GM21786 (cell line): ENCODE measurements at regions not wholly inside any gene's neighbourhood (a gene's known extent, or its start where the extent isn't known, plus 50 kb on each side); places are given as distances from the start of the nearest gene placed in this dataset.

ENCODE experiments used
- ATAC-seq: cut with Tn5 transposase; IDR thresholded peaks from one replicate; pipeline ENCODE4 v1.9.1; 2021; ENCODE audit not compliant: unreplicated experiment

- ATAC-seq, result no peak
Measured at GRCh38 chr10:3631701-3632330, 153.2 kb downstream of the KLF6 start.

DNA sequence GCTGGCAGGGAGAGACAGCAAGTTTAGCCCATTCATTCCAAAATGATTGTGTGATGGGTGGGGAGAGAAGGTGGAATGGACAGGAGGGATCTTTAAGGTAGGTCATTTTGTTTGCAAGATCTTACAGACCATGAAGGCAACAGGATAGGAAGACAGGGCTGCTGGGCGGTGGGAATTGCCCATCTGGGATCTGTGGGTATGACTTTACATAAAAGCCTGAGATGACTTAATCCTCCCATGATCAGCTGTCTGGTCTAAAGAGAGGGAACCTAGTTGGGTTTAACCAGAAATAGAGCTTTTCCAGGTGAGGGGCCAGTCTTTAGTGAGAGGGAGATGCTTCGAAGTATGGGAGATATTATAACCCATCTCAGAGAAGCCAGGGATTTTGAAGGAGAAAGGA lies 153.7 kb downstream of the KLF6 start:
- ATAC-seq, result no peak

DNA sequence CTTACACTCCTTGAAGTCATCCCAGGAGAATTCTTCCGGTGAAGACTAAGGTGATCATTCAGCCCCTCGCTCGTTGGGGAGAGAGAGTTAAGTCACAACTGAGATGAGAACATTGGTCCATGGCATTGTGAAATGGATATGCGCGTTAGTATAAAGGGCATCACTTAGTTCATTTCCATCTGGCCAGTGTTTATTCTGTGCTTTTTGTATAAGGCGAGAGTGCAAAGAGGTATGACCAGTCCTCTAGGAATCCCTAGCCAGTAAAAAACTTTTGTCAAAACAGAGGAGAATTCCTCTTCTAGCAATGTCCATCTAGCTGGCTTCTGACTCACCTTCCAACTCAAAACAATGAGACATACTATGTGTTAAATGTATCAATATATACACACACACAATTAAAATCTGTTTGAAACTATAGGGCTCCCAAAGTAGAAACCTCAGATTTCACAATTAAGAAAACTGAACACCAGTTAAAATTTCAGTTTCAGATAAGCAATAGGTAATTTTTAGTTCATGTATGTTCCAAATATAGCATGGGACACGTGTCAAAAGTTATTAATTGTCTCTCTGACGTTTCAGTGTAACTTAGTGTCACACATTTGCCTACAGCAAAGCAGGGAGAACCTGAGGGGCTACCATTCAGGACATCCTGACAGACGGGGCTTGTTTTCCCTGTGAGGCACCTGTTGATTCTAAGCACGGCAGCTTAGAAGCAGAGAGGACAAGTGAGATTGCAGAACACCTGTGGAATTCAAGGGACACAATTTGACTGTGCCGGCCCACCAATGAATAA lies 158.9 kb downstream of the KLF6 start:
- peak; percentile 66 for ATAC-seq

- ATAC-seq, result no peak
Measured at GRCh38 chr10:3624367-3624766, 160.6 kb downstream of the KLF6 start.

GRCh38 chr10:3623746-3624145 lies 161.3 kb downstream of the KLF6 start:
- peak; percentile 30 for ATAC-seq

DNA sequence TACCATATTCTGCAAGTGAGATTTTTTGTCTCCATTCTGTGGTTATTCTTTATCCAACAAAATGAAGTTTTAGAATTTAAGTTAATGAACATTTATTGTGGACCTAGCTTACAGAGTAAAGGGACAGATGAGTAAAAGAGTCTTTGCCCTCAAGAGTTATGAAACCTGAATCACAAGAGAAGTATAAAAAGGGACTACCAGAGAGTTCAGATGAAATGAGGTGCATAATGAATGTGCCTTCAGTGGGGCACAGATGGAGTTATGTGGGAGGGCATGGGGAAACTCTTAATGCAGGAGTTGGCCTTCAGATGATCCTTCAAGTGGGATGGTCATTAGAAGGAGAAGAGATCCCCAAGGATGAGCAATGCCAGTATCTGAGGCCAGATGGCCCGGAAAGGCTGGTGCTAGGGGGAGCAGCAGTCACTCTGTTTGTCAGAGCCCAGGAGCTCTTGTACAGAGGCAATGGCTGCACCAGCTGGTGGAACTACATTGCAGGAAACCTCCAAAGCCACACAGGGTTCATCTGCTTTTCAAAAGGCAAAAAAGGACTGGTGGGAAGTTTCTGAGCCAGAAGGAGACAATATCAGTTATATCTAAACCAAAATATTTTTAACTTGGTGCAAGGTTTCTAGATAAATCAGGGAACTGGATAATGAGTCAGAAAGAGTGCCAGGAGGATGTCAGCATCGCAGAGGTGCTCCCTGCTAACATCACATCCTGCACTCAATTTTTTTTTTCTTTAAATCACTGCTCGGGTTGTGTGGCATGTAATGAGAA lies 162.0 kb downstream of the KLF6 start:
- ATAC-seq, result peak; percentile 44

DNA sequence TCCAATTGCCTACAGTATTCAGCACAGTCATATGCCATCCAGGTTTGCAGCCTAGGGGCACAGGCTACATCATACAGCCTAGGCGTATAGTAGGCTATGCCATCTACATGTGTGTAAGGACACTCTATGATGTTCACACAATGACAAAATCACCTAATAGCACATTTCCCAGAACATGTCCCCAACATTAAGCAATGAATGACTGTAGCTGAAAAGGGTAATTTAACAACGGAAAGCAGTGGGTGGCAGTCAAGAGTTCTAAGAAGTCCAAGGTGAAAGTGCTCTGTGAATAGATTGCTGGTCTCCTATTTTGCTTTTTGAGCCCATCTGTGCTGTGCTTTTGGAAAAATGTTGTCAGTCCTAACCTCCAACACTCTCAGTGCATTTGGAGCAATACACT lies 162.6 kb downstream of the KLF6 start:
- no peak for ATAC-seq

DNA sequence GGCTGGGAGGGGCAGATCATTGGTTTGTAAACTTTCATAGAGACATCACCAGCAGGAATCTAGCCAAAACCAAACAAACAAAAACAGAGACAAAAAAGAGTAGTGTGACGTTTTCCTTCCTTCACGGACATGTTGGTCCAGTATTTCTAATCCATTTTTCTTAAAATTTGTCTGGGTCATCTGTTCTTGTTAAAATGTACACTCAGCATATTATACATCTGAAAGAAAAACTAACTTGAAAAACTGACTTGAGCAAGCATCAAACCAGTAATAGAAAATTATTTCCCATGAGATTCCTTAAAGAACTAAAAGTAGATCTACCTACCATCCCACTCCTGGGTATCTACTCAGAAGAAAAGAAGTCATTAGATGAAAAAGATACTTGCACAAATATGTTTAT lies 164.2 kb downstream of the KLF6 start:
- no peak for ATAC-seq

GRCh38 chr10:3619241-3619640 lies 165.8 kb downstream of the KLF6 start:
- ATAC-seq, result no peak

DNA sequence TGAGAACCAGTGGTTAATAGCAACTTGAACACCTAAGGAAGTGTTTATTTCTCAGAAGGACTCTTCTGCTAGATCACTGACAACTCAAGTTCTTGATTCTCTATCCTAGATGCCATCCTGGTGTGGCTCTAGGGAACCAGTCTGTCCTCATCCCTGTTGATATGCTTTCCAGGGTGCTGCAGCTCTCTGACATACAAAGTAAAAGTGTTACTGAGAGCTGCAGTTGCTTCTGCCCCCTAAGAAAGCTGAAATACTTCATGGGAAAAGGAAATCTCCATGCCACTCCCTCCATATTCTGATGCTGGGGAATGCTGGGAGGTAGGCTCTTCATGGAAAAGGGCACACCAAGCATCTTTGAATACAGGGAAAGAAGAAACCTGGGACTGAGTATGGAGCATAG lies 168.1 kb downstream of the KLF6 start:
- ATAC-seq, result no peak

- ATAC-seq, result no peak
Measured at GRCh38 chr10:3613318-3613717, 171.7 kb downstream of the KLF6 start.

- no peak for ATAC-seq
Measured at GRCh38 chr10:3612183-3613001, 172.6 kb downstream of the KLF6 start.

DNA sequence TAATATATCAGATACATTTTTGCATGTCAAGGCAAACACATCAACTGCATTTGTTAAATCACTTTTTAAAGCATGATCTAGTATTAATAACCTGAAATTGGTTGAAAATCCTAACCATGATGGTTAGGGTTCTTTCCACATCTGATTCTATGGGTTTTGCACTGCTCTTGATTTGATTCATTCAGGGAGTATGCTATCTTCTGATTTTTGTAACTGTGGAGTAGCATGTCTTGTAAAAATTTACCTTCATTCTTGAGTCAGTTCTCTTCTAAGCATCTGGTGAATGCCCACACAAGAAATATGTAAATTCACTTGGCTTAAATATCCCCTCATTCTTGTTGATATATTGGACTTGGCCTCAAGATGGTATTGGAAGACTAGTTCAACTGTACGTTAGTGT lies 178.7 kb downstream of the KLF6 start:
- ATAC-seq, result no peak

- ATAC-seq, result no peak
Measured at GRCh38 chr10:3605882-3606281, 179.1 kb downstream of the KLF6 start.

DNA sequence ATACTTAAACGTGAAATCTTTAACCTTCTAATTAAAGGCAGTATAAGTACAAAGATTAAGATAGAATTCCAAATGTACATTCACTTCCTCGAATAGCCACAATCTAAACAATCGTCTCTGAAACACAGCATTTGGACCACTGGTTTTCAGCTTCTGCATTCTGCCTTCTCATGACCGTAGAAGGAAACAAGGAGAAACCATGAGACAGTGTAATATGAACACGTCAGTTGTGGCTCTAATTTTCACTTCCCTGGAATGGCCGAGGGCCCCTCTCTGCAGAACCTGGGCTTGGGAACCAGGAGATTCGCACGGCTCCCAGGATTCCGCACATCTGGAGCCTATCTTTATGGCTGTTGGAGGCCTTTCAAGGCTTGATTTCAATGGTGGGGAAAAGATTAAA lies 189.3 kb downstream of the KLF6 start:
- no peak for ATAC-seq

DNA sequence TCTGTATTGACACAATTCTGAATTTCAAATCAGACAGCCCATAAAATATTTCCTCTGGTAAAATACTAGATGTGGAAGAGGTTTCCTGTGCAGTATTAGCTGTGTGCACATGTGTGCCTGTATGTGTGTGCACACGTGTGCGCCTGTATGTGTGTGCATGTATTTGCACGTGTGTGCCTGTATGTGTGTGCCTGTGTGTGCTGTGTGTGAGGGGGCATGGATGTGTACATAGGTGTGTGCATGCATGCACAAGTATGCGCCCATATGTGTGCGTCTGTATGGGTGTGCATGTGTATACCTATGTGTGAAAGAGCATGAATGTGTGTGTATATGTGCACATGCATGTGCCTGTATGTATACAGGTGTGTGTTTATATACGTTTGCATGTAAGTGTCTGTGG lies 191.4 kb downstream of the KLF6 start:
- ATAC-seq, result no peak

- ATAC-seq, result no peak
Measured at GRCh38 chr10:3592424-3592823, 192.6 kb downstream of the KLF6 start.

GRCh38 chr10:3588816-3589215 lies 196.2 kb downstream of the KLF6 start:
- no peak for ATAC-seq

DNA sequence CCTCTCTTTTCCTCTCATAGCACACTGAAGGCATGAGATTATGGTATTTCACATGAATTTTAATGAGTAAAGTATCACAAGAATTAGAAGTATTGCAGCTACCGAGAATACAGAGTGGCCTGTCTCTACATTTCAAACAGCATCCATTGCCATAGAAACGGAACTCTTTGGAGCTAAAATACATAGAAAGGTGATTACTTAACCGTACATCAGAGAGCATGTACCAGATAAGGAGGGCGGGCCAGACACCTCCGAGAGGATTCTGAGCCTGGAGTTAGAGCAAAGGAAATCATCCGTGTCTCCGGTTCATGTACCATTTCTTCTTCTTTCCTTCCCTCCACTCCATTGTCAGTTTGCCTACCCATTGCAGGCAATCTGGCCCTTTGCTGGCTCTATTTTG lies 196.7 kb downstream of the KLF6 start:
- no peak for ATAC-seq

DNA sequence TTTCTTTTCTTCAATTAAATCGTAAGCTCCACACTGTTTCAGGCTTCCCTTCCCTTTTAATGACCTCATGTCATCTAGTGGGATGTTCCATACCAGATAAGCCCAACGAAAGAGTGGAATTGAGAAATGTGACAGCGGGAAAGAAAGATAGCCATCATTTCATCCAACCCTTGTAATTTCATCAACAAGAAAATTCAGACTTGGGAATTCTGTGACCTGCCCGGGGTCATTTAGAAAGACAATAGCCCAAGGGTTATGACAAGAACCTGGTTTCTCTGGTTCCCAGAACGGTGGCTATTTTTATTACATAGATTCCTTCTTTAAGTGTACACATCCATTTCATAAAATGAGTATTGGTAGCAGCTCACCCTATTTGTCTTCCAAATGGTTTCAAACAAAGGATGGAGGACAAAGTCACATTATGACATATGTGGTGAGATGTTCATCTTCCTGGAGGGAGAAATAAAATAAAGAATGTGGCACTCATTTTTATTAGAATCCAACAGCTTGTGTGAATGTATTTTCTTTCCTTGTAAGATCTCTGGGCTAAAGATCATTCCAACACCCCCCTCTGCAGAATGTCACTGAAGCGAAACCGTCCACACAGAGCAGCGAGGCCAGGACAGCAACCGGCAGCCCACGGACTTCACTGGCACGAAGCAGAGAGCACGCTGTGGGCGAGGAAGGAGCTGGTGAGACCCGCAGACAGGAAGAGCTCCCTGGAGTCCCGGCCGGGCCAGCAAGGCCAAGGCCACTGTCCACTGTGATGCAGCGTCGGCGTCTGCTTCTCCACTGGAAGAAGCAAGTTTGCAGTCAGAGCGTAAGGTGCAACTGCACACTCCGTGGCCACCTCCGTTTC lies 199.9 kb downstream of the KLF6 start:
- ATAC-seq, result no peak
